Anterior cingulate cortex (tissue), 58 donors: ENCODE measurements at regions not wholly inside any gene's neighbourhood (a gene's known extent, or its start where the extent isn't known, plus 50 kb on each side); places are given as distances from the start of the nearest gene placed in this dataset.
A peak's percentile ranks its signal among the peaks of the same experiment; 100 is the strongest.
"Not testable (repeated sequence)": the region's sequence is repeated elsewhere in the genome, so short reads cannot be mapped to it uniquely, and the experiment has no call there.

ENCODE experiments used
- DNase-seq, 58 donors: peaks; one replicate each; lab custom pipeline; 2025; lab: John Stamatoyannopoulos, UW

- DNase-seq: no peak
Measured at GRCh38 chr7:20839196-20839735, 52.6 kb upstream of the SP8 start.

GRCh38 chr7:20839987-20840386 lies 53.3 kb upstream of the SP8 start:
- DNase-seq: no peak

- no peak for DNase-seq
Measured at GRCh38 chr7:20846791-20847190, 60.1 kb upstream of the SP8 start.

GRCh38 chr7:20858951-20859350 lies 72.3 kb upstream of the SP8 start:
- peak in 25 of 58 donors; percentile 1 to 65 (median 19) for DNase-seq

- DNase-seq: no peak
Measured at GRCh38 chr7:20861468-20861867, 74.8 kb upstream of the SP8 start.

GRCh38 chr7:20862554-20862953 lies 75.9 kb upstream of the SP8 start:
- DNase-seq: no peak

GRCh38 chr7:20864221-20864620 lies 77.5 kb upstream of the SP8 start:
- no peak for DNase-seq

GRCh38 chr7:20865684-20866083 lies 79.0 kb upstream of the SP8 start:
- no peak for DNase-seq

- DNase-seq: no peak
Measured at GRCh38 chr7:20870977-20871376, 84.3 kb upstream of the SP8 start.

GRCh38 chr7:20892776-20893175 lies 106.1 kb upstream of the SP8 start:
- no peak for DNase-seq

- no peak for DNase-seq
Measured at GRCh38 chr7:20894806-20895205, 108.1 kb upstream of the SP8 start.

GRCh38 chr7:20895563-20895962 lies 108.9 kb upstream of the SP8 start:
- DNase-seq: no peak

GRCh38 chr7:20896996-20897395 lies 110.3 kb upstream of the SP8 start:
- DNase-seq: no peak

GRCh38 chr7:20906801-20907453 lies 120.2 kb upstream of the SP8 start:
- no peak for DNase-seq

GRCh38 chr7:20911081-20911480 lies 124.4 kb upstream of the SP8 start:
- DNase-seq: no peak

GRCh38 chr7:20913853-20914252 lies 127.2 kb upstream of the SP8 start:
- no peak for DNase-seq

- DNase-seq: no peak
Measured at GRCh38 chr7:20916311-20916710, 129.6 kb upstream of the SP8 start.

- no peak for DNase-seq
Measured at GRCh38 chr7:20917603-20918002, 130.9 kb upstream of the SP8 start.

GRCh38 chr7:20918156-20918555 lies 131.5 kb upstream of the SP8 start:
- no peak for DNase-seq

GRCh38 chr7:20927178-20927577 lies 140.5 kb upstream of the SP8 start:
- DNase-seq: not testable (repeated sequence)

GRCh38 chr7:20927976-20928375 lies 141.3 kb upstream of the SP8 start:
- no peak for DNase-seq

GRCh38 chr7:20929199-20929598 lies 142.5 kb upstream of the SP8 start:
- DNase-seq: no peak

GRCh38 chr7:20931739-20932138 lies 145.1 kb upstream of the SP8 start:
- no peak for DNase-seq
